Mesendoderm (in vitro differentiated cells): ENCODE measurements at regions not wholly inside any gene's neighbourhood (a gene's known extent, or its start where the extent isn't known, plus 50 kb on each side); places are given as distances from the start of the nearest gene placed in this dataset.
A peak's percentile ranks its signal among the peaks of the same experiment; 100 is the strongest.

ENCODE experiments used
- DNase-seq: peaks from one replicate; pipeline ENCODE4 v3.0.0; 2013
- H2AK5ac ChIP-seq: 2 replicates; pipeline ENCODE4 v1.6.1; 2013; ENCODE audit warnings: low read length, inconsistent platforms
- H2BK120ac ChIP-seq: 2 replicates; pipeline ENCODE4 v1.6.1; 2013; ENCODE audit warnings: low read depth, mild to moderate bottlenecking, low read length, moderate library complexity, mixed read lengths
- H2BK15ac ChIP-seq: replicated peaks from 2 replicates; pipeline ENCODE4 v1.6.1; 2013; ENCODE audit warnings: low read depth, mild to moderate bottlenecking, moderate library complexity
- H2BK5ac ChIP-seq: 2 replicates; pipeline ENCODE4 v1.6.1; 2013; ENCODE audit warnings: low read length, inconsistent platforms
- H3K18ac ChIP-seq: 2 replicates; pipeline ENCODE4 v1.6.1; 2013; ENCODE audit warnings: mild to moderate bottlenecking, low read length, mixed read lengths
- H3K23ac ChIP-seq: one replicate; pipeline ENCODE4 v1.6.1; 2013; ENCODE audit warnings: low read length
- H3K27ac ChIP-seq: 2 replicates; pipeline ENCODE4 v1.5.1; 2013; ENCODE audit warnings: low read depth, mild to moderate bottlenecking, inconsistent platforms, low read length, moderate library complexity
- H3K27me3 ChIP-seq: 2 replicates; pipeline ENCODE4 v1.6.1; 2013; ENCODE audit warnings: low read length, control low read depth, mild to moderate bottlenecking, inconsistent platforms; ENCODE audit not compliant: insufficient read depth, poor library complexity
- H3K36me3 ChIP-seq: 2 replicates; pipeline ENCODE4 v1.6.1; 2013; ENCODE audit warnings: low read length, inconsistent platforms; ENCODE audit not compliant: control insufficient read depth, insufficient read depth
- H3K4ac ChIP-seq: one replicate; pipeline ENCODE4 v1.6.1; 2013; ENCODE audit warnings: low read depth, mild to moderate bottlenecking, low read length, moderate library complexity
- H3K4me1 ChIP-seq: 2 replicates; pipeline ENCODE4 v1.6.1; 2013; ENCODE audit warnings: low read depth, low read length, inconsistent platforms; ENCODE audit not compliant: control insufficient read depth
- H3K4me2 ChIP-seq: 2 replicates; pipeline ENCODE4 v1.6.1; 2013; ENCODE audit warnings: low read length
- H3K4me3 ChIP-seq: 2 replicates; pipeline ENCODE4 v1.5.1; 2013; ENCODE audit warnings: mild to moderate bottlenecking, low read length
- H3K56ac ChIP-seq: one replicate; pipeline ENCODE4 v1.6.1; 2013; ENCODE audit warnings: low read length
- H3K79me1 ChIP-seq: 2 replicates; pipeline ENCODE4 v1.6.1; 2013; ENCODE audit warnings: low read length, inconsistent platforms
- H3K79me2 ChIP-seq: 2 replicates; pipeline ENCODE4 v1.6.1; 2013; ENCODE audit warnings: mild to moderate bottlenecking, low read length; ENCODE audit not compliant: control insufficient read depth, insufficient read depth
- H3K9ac ChIP-seq: 2 replicates; pipeline ENCODE4 v1.6.1; 2013; ENCODE audit warnings: low read length, inconsistent platforms
- H4K5ac ChIP-seq: one replicate; pipeline ENCODE4 v1.6.1; 2013; ENCODE audit warnings: low read length
- H4K8ac ChIP-seq: one replicate; pipeline ENCODE4 v1.6.1; 2013; ENCODE audit warnings: low read depth, mild to moderate bottlenecking, control low read depth, low read length, moderate library complexity
- WGBS: extraction: QIAGEN DNeasy Blood & Tissue Kit; methylation state at CpG from one replicate; pipeline ENCODE4 v1.1.7; 2013; ENCODE audit warnings: low lambda C conversion rate, missing lambda C conversion rate; ENCODE audit not compliant: insufficient coverage; ENCODE audit errors: extremely low coverage; 5-methylcytosine and 5-hydroxymethylcytosine counted together

DNA sequence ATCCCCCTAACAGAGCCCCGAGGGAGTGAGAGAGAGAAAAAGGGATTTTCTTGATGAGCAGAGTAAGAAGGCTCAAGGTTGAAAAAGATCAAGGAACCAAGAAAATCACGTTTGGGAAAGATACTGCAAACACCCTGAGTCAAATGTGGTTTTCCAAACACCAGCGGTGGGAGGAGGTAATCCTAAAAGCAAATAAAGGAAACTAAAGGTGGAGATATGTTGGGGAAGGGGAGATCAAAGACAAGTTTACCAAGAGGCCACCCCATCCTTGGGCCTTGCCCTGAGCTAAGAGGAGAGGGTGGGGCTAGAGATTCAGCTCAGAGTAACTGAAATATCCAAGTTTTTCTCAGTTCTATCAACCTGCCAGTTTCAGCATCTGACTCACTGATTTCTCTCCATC, 332.3 kb downstream of the ETAA1 start:
- no peak overlapping the region for H4K5ac ChIP-seq

DNA sequence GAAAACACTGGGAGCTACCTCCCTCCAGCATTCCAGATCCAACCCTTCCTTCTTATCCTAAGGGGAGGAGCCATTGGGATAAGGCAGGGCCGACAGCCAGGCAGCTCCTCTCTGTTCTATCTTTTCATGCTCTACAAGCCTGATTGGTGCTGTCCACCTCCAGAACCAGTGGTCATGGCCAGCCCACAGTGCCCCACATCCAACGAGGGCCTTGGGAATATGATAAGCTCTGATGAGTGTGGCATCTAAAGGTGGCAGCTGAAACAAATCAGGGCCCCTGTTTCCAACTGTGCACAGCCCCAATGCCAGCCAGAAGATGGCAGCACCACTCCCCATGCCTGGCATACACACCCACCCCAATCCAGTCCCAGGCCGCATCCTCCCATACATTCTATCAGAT, 329.3 kb downstream of the C1D start:
- WGBS = no CpG with 5 or more reads among the region's 3 CpGs
- peak; percentile 76 for DNase-seq
- H4K5ac ChIP-seq = no peak overlapping the region
- H3K4me1 ChIP-seq = no peaks in the 10 kb centered on the region
- H3K79me2 ChIP-seq = no peaks in the 10 kb centered on the region
- no peak overlapping the region for H2BK120ac ChIP-seq
- H4K8ac ChIP-seq = no peak overlapping the region
- no peak overlapping the region for H3K4me2 ChIP-seq
- H2BK15ac ChIP-seq = no peak overlapping the region
- no peaks in the 10 kb centered on the region for H3K27me3 ChIP-seq
- H3K36me3 ChIP-seq = no peaks in the 10 kb centered on the region
- H2BK5ac ChIP-seq = no peak overlapping the region
- no peak overlapping the region for H2AK5ac ChIP-seq
- no peaks in the 10 kb centered on the region for H3K79me1 ChIP-seq
- no peak overlapping the region for H3K9ac ChIP-seq
- H3K56ac ChIP-seq = no peak overlapping the region
- no peak overlapping the region for H3K4ac ChIP-seq
- H3K18ac ChIP-seq = no peak overlapping the region
- no peak overlapping the region for H3K4me3 ChIP-seq
- H3K27ac ChIP-seq = no peak overlapping the region
- H3K23ac ChIP-seq = no peak overlapping the region

More for the DNA sequence above, 332.3 kb downstream of the ETAA1 start:
- H2BK5ac ChIP-seq = no peak overlapping the region
- no peaks in the 10 kb centered on the region for H3K27me3 ChIP-seq
- no peak overlapping the region for H3K4me3 ChIP-seq
- no peak overlapping the region for H3K4ac ChIP-seq
- no peaks in the 10 kb centered on the region for H3K79me2 ChIP-seq
- DNase-seq = peak; percentile 21
- no CpG with 5 or more reads among the region's 3 CpGs for WGBS
- H3K18ac ChIP-seq = no peak overlapping the region
- H3K4me2 ChIP-seq = no peak overlapping the region
- H3K27ac ChIP-seq = no peak overlapping the region
- no peak overlapping the region for H2BK15ac ChIP-seq
- no peaks in the 10 kb centered on the region for H3K36me3 ChIP-seq
- no peak overlapping the region for H2AK5ac ChIP-seq
- no peak overlapping the region for H3K56ac ChIP-seq
- no peaks in the 10 kb centered on the region for H3K79me1 ChIP-seq
- no peak overlapping the region for H3K9ac ChIP-seq
- H4K8ac ChIP-seq = no peak overlapping the region
- no peaks in the 10 kb centered on the region for H3K4me1 ChIP-seq
- H3K23ac ChIP-seq = no peak overlapping the region
- no peak overlapping the region for H2BK120ac ChIP-seq

DNA sequence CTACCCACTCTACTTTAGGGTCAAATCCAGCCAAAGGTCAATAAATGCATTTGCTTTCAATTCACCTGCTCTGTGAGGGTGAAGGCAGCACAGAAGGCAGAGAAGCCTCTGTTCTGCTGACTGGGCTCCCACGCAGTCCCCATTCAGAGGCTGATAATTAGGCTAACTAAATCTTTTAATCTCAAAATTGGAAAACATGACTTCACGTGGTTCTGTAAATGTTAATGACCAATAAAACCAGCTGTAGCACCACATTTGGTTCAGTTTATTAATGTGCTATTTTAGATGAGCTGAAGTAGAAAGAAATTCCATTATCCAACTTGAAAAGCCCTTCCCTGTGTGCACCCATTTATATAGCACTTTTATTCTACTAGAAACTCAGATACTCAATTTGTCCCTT, 310.6 kb downstream of the C1D start:
- H3K4ac ChIP-seq = no peak overlapping the region
- no peak overlapping the region for H2AK5ac ChIP-seq
- H2BK120ac ChIP-seq = no peak overlapping the region
- H3K4me1 ChIP-seq = no peaks in the 10 kb centered on the region
- no peak overlapping the region for H3K27ac ChIP-seq
- no peaks in the 10 kb centered on the region for H3K36me3 ChIP-seq
- no peak for DNase-seq
- no peak overlapping the region for H4K5ac ChIP-seq
- no peak overlapping the region for H3K23ac ChIP-seq
- H4K8ac ChIP-seq = no peak overlapping the region
- WGBS = no CpG with 5 or more reads among the region's 2 CpGs
- H3K4me3 ChIP-seq = no peak overlapping the region
- H3K56ac ChIP-seq = no peak overlapping the region
- no peak overlapping the region for H3K9ac ChIP-seq
- H3K79me2 ChIP-seq = no peaks in the 10 kb centered on the region
- H3K4me2 ChIP-seq = no peak overlapping the region
- H2BK15ac ChIP-seq = no peak overlapping the region
- H2BK5ac ChIP-seq = no peak overlapping the region
- H3K18ac ChIP-seq = no peak overlapping the region
- no peaks in the 10 kb centered on the region for H3K27me3 ChIP-seq
- no peaks in the 10 kb centered on the region for H3K79me1 ChIP-seq

DNA sequence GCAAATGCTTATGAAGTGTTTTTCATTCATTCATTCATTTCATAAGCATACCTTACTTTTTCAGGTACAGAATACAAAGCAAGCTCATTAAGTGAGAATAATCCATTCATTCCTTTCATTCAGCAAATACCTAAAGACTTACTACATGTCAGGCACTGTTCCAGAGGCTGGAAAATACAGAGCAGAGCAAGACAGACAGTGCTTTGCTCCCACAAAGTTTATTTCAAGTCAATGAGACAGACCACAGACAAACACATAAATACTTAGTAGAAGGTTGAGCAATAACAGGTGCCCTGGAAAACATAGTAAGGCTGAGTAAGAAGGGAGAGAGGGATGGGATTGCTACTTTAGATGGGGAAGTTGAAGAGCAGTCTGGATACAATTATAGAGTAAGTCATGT, 309.8 kb downstream of the C1D start:
- Histone ChIP-seq H2BK15ac (no peak overlapping the region), H4K8ac (no peak overlapping the region), H3K4me1 (no peaks in the 10 kb centered on the region), H2BK120ac (no peak overlapping the region), H3K23ac (no peak overlapping the region), H3K4ac (no peak overlapping the region), H3K79me2 (no peaks in the 10 kb centered on the region), H4K5ac (no peak overlapping the region), H3K56ac (no peak overlapping the region), H3K9ac (no peak overlapping the region), H3K79me1 (no peaks in the 10 kb centered on the region), H3K27me3 (no peaks in the 10 kb centered on the region), H3K36me3 (no peaks in the 10 kb centered on the region), H2AK5ac (no peak overlapping the region), H2BK5ac (no peak overlapping the region), H3K4me2 (no peak overlapping the region), H3K18ac (no peak overlapping the region), H3K4me3 (no peak overlapping the region), H3K27ac (no peak overlapping the region)
- no peak for DNase-seq

DNA sequence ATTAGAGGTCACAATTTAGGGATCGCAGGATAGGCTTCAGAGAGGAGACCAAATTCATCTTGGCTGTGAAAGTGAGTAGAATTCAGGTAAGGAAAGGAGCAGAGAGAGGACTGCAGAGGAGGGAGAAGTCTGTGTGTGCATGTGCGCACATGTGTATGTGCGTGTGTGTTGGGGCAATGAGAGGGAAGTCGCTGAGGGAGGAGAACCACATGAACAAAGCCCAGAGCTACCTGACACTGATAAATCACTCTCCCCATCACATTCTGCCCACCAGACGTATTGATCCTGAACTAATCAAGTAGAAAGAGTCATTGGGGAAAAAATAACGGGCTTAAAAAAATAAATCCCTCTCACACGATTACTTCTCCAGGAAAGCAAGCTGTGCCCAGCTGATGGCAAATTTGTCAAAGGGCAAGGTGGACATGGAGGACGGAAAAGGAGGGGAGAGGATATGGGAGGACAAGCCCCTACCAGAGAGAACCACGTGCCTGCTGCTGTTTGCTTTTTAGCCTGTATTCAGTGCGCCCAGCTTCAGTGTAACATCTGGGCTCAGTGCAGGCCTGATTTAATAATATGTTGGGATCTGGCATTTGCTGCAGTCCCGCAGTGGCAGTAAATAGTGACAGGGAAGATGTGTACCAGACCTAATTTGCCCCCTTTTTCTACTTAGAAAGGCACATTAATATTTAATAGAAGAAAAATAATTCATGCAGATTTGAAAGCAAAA, 307.5 kb downstream of the C1D start:
- Histone ChIP-seq H2AK5ac (no peak overlapping the region), H2BK15ac (no peak overlapping the region), H3K23ac (no peak overlapping the region), H3K36me3 (no peaks in the 10 kb centered on the region), H2BK120ac (no peak overlapping the region), H3K4ac (no peak overlapping the region), H3K27me3 (no peaks in the 10 kb centered on the region), H3K4me3 (no peak overlapping the region), H3K56ac (no peak overlapping the region), H4K8ac (no peak overlapping the region), H3K18ac (no peak overlapping the region), H3K27ac (no peak overlapping the region), H3K4me1 (no peaks in the 10 kb centered on the region), H3K9ac (no peak overlapping the region), H3K79me1 (no peaks in the 10 kb centered on the region), H2BK5ac (no peak overlapping the region), H3K79me2 (no peaks in the 10 kb centered on the region), H4K5ac (no peak overlapping the region), H3K4me2 (no peak overlapping the region)
- DNase-seq = no peak
- no CpG with 5 or more reads among the region's 11 CpGs for WGBS

DNA sequence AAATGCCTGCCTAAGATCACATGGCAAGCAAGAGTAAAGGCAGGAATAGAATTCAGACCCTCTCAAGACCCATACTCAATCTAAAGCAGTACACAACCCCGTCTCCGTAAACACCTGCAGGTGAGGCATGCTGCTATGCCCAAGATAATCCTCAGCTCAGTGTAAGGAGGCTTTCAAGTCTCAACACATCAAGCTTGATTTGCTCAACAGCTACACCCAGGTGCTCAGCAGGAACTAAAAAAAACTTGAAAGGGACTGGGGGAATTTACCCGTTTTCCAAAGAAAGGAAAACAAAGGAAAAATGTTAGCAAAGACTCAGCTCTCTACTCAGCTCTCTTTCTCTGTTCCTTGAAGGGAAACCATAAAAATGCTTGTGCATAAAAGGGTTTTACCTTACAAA, 301.8 kb downstream of the C1D start:
- Histone ChIP-seq H2BK120ac (no peak overlapping the region), H4K5ac (no peak overlapping the region), H3K79me2 (no peaks in the 10 kb centered on the region), H2BK15ac (no peak overlapping the region), H3K9ac (no peak overlapping the region), H3K18ac (no peak overlapping the region), H3K56ac (no peak overlapping the region), H3K4me2 (no peak overlapping the region), H3K79me1 (no peaks in the 10 kb centered on the region), H3K4me1 (no peaks in the 10 kb centered on the region), H2BK5ac (no peak overlapping the region), H3K27ac (no peak overlapping the region), H3K23ac (no peak overlapping the region), H2AK5ac (no peak overlapping the region), H4K8ac (no peak overlapping the region), H3K27me3 (no peaks in the 10 kb centered on the region), H3K36me3 (no peaks in the 10 kb centered on the region), H3K4ac (no peak overlapping the region), H3K4me3 (no peak overlapping the region)
- no CpG with 5 or more reads among the region's 3 CpGs for WGBS
- no peak for DNase-seq
